HG02885 (cell line): ENCODE measurements at regions not wholly inside any gene's neighbourhood (a gene's known extent, or its start where the extent isn't known, plus 50 kb on each side); places are given as distances from the start of the nearest gene placed in this dataset.

Source experiments
- ATAC-seq: cut with Tn5 transposase; IDR thresholded peaks from one replicate; pipeline ENCODE4 v1.9.1; 2021; ENCODE audit warnings: mild to moderate bottlenecking; ENCODE audit not compliant: unreplicated experiment, poor library complexity

DNA sequence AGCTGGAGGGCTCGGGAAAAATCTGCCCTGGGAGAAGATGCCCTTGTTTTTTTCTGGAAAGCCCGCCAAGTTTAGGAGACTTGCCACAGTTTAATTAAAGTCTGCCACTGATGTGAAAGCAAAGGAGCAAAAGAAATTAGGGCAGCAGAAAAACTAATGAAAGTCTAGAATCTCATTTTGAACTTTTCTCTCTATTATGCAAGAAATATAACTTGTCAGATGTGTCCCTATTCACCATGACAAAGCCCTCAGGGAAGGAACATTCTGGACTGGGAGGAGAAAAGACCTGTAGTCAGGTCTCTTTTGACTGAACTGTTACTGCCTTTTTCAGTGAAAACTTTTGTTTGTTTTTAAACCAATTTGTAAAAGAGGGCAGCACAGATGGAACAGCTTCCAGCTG is 715.5 kb downstream of the SORCS3 start:
- no peak for ATAC-seq

- no peak for ATAC-seq
Measured at GRCh38 chr10:105354010-105354409, 712.9 kb downstream of the SORCS3 start.

DNA sequence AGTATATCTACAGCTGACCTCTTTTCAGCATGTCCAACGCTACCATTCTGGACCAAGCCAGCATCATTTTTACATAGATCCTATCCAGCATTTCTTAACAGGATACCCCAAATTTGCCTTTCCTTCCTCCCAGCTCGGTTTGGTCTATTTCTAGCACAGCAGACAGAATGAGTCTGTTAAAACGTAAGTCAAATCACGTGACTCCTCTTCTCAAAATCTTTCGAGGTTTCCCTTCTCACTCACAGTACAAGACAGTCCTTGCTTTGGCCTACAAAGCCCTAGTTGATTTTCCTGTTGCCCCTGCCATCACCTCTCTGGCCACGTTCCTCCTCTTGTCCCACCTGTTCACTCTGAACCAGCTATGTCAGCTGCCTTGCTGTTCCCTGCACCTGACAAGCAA is 711.7 kb downstream of the SORCS3 start:
- ATAC-seq, result no peak

DNA sequence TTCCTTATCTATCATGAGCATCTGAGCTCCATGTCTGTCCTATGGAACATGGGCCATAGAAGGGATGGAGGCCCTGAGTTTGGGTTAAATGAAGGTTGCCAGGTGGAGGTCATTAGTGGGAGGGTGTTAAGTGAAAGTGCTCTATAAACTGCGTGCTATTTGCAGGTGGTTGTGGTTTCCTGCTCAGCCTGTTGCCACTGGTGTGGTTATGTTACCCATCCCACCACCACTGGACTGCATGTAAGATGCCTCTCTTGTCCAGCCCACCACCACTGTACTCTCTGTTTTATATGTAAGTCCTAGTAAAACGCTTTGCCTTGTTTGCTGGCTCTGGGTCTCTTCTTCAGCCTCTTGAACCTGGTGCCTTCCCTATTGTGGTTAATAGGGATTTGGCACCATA is 711.2 kb downstream of the SORCS3 start:
- no peak for ATAC-seq

GRCh38 chr10:105351187-105351586 is 710.1 kb downstream of the SORCS3 start:
- ATAC-seq, result no peak

- ATAC-seq, result no peak
Measured at GRCh38 chr10:105347487-105347886, 706.4 kb downstream of the SORCS3 start.

GRCh38 chr10:105342606-105343005 is 701.5 kb downstream of the SORCS3 start:
- ATAC-seq, result no peak

GRCh38 chr10:105339669-105340068 is 698.6 kb downstream of the SORCS3 start:
- ATAC-seq, result no peak

DNA sequence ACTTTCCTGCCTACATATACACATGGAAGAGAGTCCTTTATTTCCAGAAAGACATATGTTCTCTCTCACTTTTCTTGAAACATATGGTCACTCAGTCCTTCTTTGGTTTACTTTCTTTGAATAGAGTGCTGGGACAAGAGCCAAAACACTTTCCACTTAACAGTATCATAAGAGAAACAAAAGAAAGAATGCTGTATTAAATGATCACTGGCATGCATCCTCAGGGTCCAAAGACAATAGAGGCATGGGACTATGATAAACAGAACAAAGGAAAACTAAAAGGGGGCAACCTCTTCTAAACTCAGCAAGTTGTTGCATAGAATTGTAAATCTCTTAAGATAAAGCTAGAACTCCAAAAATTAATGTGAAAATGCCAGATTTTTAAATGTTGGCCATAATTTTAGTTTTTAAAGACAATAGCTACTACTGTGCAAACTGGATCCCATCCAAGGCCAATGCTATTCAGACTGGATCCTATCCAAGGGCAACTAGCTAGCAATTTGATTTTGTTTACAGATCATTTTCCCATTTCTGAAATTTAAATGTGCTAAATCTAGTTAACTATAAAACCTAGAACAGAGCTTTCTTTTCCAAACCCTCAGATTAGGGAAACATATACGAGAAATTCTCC is 687.5 kb downstream of the SORCS3 start:
- no peak for ATAC-seq
